Loucy (cell line): ENCODE measurements at regions not wholly inside any gene's neighbourhood (a gene's known extent, or its start where the extent isn't known, plus 50 kb on each side); places are given as distances from the start of the nearest gene placed in this dataset.

Source experiments
- H2AFZ ChIP-seq: fragments of 200-600 bp; sonication (generic); 2 replicates; pipeline ENCODE4 v1.6.0; 2016; ENCODE audit warnings: antibody characterized with exemption, mild to moderate bottlenecking, low read length, moderate library complexity
- H3F3A ChIP-seq: fragments of 200-600 bp; 2 replicates; pipeline ENCODE4 v1.6.0; 2016; ENCODE audit warnings: antibody characterized with exemption, low read depth, mild to moderate bottlenecking
- H3K27me3 ChIP-seq: fragments of 200-600 bp; sonication (generic); 2 replicates; pipeline ENCODE4 v1.6.1; 2014; ENCODE audit warnings: low read length, mild to moderate bottlenecking; ENCODE audit not compliant: insufficient read depth, poor library complexity, severe bottlenecking
- H3K36me3 ChIP-seq: fragments of 200-600 bp; sonication (generic); 2 replicates; pipeline ENCODE4 v1.6.1; 2016; ENCODE audit warnings: low read length; ENCODE audit not compliant: insufficient read depth
- H3K4me1 ChIP-seq: fragments of 200-600 bp; sonication (generic); 2 replicates; pipeline ENCODE4 v1.5.1; 2014; ENCODE audit warnings: low read length, mild to moderate bottlenecking; ENCODE audit not compliant: insufficient read depth, poor library complexity, severe bottlenecking
- H3K4me2 ChIP-seq: fragments of 200-600 bp; sonication (generic); 2 replicates; pipeline ENCODE4 v1.6.0; 2014; ENCODE audit warnings: antibody characterized with exemption, low read length, low read depth, mild to moderate bottlenecking; ENCODE audit not compliant: poor library complexity, severe bottlenecking
- H3K4me3 ChIP-seq: fragments of 200-600 bp; sonication (generic); 2 replicates; pipeline ENCODE4 v1.5.1; 2014; ENCODE audit warnings: low read length, mild to moderate bottlenecking, mixed read lengths; ENCODE audit not compliant: poor library complexity, severe bottlenecking
- H3K79me2 ChIP-seq: fragments of 200-600 bp; sonication (generic); 2 replicates; pipeline ENCODE4 v1.6.1; 2014; ENCODE audit warnings: low read length; ENCODE audit not compliant: insufficient read depth
- H3K9ac ChIP-seq: fragments of 200-600 bp; sonication (generic); 2 replicates; pipeline ENCODE4 v1.6.0; 2014; ENCODE audit warnings: mild to moderate bottlenecking, low read depth, low read length, moderate library complexity; ENCODE audit not compliant: poor library complexity, severe bottlenecking
- H3K9me2 ChIP-seq: fragments of 200-600 bp; sonication (generic); replicated peaks from 2 replicates; pipeline ENCODE4 v1.6.1; 2016; ENCODE audit warnings: low read depth, low read length, mixed read lengths
- H3K9me3 ChIP-seq: fragments of 200-600 bp; sonication (generic); 2 replicates; pipeline ENCODE4 v1.6.1; 2014; ENCODE audit warnings: mild to moderate bottlenecking, antibody characterized with exemption, low read length, low read depth; ENCODE audit not compliant: insufficient read depth
- H4K20me1 ChIP-seq: fragments of 200-600 bp; sonication (generic); 2 replicates; pipeline ENCODE4 v1.6.0; 2014; ENCODE audit warnings: antibody characterized with exemption, low read length, mild to moderate bottlenecking; ENCODE audit not compliant: insufficient read depth, poor library complexity, severe bottlenecking
- EZH2phosphoT487 ChIP-seq: fragments of 200-600 bp; IDR thresholded peaks from 2 replicates; pipeline ENCODE4 v1.6.1; 2018; ENCODE audit warnings: antibody characterized with exemption, mild to moderate bottlenecking, moderate library complexity, borderline replicate concordance
- TF ChIP-seq, protein P1 (sequence below): fragments of 200-600 bp; sonication (generic); conservative IDR thresholded peaks from 2 replicates; pipeline ENCODE4 v1.5.1; 2014; ENCODE audit warnings: mild to moderate bottlenecking, antibody characterized with exemption, low read length

DNA sequence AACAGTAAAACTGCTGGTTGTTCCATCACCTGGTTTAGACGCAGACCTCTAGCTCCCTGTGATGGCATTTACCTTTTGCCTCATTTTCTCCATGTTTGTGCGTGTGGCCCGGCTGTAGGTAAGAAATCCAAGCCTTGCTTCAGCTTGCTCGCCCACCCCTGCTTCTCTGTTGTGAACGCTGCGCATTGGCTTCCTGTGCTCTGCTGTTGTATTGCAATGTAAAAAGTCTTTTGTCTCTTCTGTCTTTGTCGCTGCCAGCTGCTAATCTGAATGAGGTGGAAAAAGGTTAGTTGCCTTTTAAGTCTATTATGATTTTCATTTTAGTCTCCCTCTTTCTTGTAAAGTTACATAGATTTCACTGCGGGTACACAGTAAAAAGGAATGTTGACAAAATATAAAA is 127.3 kb upstream of the PACRGL start:
- Histone ChIP-seq H3K4me2 (no peak overlapping the region), H3K9ac (no peak overlapping the region), H3K4me3 (no peak overlapping the region), H3F3A (no peaks in the 10 kb centered on the region), H3K36me3 (no peaks in the 10 kb centered on the region), H2AFZ (no peak overlapping the region), H3K9me2 (no peaks in the 10 kb centered on the region), H4K20me1 (no peaks in the 10 kb centered on the region), H3K27me3 (no peaks in the 10 kb centered on the region), H3K79me2 (no peaks in the 10 kb centered on the region), H3K4me1 (no peaks in the 10 kb centered on the region), H3K9me3 (no peaks in the 10 kb centered on the region)
- TF ChIP-seq EZH2phosphoT487 = no peak
- TF ChIP-seq, protein P1, sequence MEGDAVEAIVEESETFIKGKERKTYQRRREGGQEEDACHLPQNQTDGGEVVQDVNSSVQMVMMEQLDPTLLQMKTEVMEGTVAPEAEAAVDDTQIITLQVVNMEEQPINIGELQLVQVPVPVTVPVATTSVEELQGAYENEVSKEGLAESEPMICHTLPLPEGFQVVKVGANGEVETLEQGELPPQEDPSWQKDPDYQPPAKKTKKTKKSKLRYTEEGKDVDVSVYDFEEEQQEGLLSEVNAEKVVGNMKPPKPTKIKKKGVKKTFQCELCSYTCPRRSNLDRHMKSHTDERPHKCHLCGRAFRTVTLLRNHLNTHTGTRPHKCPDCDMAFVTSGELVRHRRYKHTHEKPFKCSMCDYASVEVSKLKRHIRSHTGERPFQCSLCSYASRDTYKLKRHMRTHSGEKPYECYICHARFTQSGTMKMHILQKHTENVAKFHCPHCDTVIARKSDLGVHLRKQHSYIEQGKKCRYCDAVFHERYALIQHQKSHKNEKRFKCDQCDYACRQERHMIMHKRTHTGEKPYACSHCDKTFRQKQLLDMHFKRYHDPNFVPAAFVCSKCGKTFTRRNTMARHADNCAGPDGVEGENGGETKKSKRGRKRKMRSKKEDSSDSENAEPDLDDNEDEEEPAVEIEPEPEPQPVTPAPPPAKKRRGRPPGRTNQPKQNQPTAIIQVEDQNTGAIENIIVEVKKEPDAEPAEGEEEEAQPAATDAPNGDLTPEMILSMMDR = no peak

DNA sequence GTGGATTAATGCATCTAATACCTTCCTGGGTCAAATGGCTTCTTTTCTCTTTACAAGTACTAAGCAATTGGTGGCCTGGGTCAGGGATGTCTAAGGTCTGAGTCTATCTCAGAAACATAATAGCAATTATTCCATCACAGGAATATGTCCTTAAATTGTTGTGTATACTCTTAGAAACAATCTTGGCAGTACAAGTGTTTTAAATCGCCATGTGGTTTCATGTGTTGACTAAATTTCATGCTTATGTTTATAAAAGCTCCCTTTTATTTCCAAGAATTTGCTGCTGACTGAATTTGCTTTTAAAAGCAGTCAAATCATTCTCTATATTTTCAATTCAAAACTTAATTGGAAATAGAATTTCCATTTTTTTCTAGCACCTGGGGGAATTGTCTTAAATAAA is 125.3 kb upstream of the PACRGL start:
- Histone ChIP-seq H3K27me3 (no peaks in the 10 kb centered on the region), H2AFZ (no peak overlapping the region), H3K9ac (no peak overlapping the region), H3F3A (no peaks in the 10 kb centered on the region), H3K4me1 (no peaks in the 10 kb centered on the region), H3K4me3 (no peak overlapping the region), H3K36me3 (no peaks in the 10 kb centered on the region), H3K9me3 (no peaks in the 10 kb centered on the region), H3K9me2 (no peaks in the 10 kb centered on the region), H3K4me2 (no peak overlapping the region), H3K79me2 (no peaks in the 10 kb centered on the region), H4K20me1 (no peaks in the 10 kb centered on the region)
- TF ChIP-seq, protein P1 = no peak
- no peak for TF ChIP-seq EZH2phosphoT487

DNA sequence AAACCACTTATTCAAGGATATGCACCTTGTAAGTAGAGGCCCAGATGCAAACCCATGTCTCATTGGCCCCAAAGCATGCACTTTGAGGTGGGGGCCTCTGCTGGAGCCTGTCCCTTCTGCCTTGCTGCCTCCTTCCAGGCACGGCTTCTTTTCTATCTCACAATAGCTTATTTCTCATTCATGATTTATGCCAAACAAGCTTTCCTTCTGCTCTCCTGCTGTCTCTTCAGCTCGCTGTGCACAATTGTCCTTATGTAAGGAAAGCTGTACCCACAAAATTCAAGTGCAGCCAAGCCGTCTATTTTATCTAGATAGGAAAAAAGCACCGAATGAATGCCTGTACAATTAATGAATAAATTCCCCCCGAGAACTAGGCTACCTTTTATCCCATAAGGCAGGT is 124.8 kb upstream of the PACRGL start:
- H3K9me2 ChIP-seq = no peaks in the 10 kb centered on the region
- H3K27me3 ChIP-seq = no peaks in the 10 kb centered on the region
- H3K4me1 ChIP-seq = no peaks in the 10 kb centered on the region
- no peak overlapping the region for H3K9ac ChIP-seq
- no peaks in the 10 kb centered on the region for H3F3A ChIP-seq
- H3K9me3 ChIP-seq = no peaks in the 10 kb centered on the region
- no peak overlapping the region for H2AFZ ChIP-seq
- TF ChIP-seq, protein P1 = no peak
- TF ChIP-seq EZH2phosphoT487 = no peak
- H3K4me3 ChIP-seq = no peak overlapping the region
- H3K79me2 ChIP-seq = no peaks in the 10 kb centered on the region
- no peak overlapping the region for H3K4me2 ChIP-seq
- no peaks in the 10 kb centered on the region for H3K36me3 ChIP-seq
- H4K20me1 ChIP-seq = no peaks in the 10 kb centered on the region
